GM19351 (cell line): ENCODE measurements at regions not wholly inside any gene's neighbourhood (a gene's known extent, or its start where the extent isn't known, plus 50 kb on each side); places are given as distances from the start of the nearest gene placed in this dataset.

Source experiments
- ATAC-seq: cut with Tn5 transposase; IDR thresholded peaks from one replicate; pipeline ENCODE4 v1.9.1; 2021; ENCODE audit warnings: mild to moderate bottlenecking, moderate library complexity; ENCODE audit not compliant: unreplicated experiment

DNA sequence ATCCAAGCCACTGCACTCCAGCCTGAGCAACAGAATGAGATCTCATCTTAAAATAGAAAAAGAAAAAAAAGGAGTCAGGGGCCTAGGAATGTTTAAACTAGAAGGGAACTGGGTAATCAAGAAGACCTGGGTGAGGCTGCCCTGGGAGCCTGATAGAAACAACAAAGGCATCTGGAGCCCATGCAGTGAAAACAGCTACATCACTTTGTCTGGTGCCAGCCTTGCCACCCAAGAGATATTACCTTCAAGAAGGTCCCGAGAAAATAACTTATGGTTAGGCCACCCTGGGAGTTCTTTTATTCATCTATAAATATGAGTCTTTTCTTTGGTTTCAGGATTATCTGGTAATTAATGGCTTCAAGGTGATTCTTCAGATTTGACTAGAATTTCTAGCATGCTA, 412.1 kb downstream of the METTL15 start:
- no peak for ATAC-seq

DNA sequence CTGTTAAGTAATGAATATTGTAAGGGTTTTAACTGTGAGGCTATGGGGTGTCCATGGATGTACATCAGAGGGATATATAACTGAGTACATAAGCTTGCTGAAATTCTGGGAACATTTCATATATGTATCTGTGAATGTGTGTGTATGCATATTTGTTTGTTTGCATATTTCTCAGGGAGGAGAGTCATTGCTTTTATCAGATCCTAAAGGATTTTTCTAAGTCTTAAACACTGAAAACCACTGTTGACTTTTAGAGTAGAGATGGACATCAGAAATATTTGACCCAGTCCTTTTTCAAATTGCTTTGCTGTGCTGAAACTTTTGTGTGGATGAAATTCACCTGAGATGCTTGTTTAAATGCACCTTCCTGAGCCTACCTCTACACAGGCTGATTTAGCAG, 410.6 kb downstream of the METTL15 start:
- no peak for ATAC-seq

DNA sequence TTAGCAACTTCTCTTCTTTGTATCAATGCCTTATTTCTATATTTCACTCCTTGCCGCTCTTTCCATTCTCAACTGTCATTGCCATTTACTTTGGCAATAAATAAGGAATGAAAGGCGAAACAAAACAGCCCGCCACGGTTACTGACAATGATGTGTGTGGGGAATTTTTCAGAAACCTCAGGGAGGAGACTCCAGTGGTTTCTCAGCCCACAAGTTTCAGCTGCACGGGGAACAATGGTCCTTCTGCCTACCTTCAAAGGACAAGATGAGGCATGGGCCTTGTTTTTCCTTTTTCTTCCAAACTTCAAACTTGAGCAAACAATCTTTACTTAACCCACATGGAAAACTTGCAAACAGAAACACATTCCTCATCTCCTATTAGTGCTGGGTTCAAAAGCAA, 409.4 kb downstream of the METTL15 start:
- ATAC-seq: no peak

DNA sequence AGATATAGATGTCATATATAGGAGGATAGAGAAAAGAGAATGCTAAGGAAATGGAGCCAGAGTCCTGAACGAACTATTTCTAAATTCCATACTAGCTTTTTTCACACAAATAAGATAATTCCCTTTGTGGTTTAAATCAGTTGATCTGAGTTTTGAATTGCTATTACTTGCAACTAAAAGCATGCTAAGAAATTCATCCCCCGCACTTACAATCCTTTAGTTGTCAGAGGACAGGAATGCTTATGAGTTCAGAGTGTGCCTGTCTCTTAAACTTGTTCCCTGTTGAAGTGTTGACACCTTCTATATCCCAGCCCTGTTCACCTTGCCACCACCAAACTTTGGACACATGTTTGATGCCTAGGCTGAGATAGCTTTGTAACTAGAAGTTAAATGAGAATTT, 406.2 kb downstream of the METTL15 start:
- ATAC-seq: no peak

DNA sequence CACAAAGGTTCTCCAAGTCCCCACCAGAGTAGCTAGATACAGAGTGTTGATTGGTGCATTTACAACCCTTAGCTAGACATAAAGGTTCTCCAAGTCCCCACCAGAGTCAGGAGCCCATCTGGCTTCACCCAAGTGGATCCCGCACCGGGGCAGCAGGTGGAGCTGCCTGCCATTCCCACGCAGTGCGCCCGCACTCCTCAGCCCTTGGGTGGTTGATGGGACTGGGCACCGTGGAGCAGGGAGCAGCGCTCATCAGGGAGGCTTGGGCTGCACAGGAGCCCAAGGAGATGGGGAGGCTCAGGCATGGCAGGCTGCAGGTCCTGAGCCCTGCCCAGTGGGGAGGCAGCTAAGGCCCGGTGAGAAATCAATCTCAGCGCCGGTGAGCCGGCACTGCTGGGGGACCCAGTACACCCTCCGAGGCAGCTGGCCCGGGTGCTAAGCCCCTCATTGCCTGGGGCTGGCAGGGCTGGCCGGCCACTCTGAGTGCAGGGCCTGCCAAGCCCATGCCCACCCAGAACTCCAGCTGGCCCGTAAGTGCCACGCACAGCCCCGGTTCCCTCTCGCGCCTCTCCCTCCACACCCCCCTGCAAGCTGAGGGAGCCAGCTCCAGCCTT, 404.1 kb downstream of the METTL15 start:
- ATAC-seq: no peak

GRCh38 chr11:28505232-28505631, 397.0 kb downstream of the METTL15 start:
- ATAC-seq: no peak

GRCh38 chr11:28504555-28505110, 396.4 kb downstream of the METTL15 start:
- no peak for ATAC-seq

GRCh38 chr11:28495333-28495732, 387.1 kb downstream of the METTL15 start:
- ATAC-seq: no peak

DNA sequence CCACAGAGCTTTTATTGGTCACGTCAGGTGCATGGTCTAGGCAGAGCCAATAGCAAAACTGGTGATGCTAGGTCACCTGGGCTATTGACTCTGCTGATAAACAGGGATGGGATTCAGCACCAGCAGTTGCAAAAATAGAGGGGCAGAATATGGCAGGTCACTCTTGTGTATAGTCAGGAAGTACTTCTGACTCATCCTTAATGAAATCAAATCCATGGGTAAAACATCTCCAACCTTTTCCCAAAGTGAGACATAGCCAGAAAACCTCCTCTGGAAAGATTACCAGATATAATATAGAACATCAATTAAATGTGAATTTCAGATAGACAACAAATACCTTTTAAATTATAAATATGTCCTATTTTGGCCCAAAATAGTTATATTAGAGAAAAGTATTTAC, 383.2 kb downstream of the METTL15 start:
- no peak for ATAC-seq

DNA sequence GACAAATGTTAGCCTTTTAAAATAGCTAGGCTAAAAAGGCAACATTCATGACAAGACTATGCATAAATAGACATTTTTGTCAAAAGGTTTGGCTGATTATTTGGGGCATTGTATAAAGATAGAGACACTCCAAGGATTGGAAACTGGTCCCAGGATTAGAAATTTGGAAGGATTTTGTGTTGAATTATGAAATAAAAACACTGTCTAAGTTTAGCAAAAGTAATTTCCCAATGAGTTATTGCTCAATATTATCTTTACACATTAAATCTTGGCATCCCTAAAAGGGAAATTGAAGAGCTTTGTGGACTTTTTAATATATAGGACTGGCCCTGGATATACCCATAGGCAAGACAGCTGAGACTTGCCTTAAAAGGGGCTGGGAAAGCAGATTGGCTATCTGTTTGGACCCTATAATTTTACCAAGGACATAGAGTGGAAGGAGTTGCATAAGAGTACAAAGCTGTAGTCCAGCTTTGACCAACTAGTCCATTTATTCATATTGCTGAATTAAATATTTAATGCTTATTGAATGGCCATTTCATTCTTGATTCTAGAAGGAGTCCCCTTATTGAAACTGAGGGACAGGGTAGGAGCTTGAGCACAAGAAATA, 382.7 kb downstream of the METTL15 start:
- no peak for ATAC-seq

DNA sequence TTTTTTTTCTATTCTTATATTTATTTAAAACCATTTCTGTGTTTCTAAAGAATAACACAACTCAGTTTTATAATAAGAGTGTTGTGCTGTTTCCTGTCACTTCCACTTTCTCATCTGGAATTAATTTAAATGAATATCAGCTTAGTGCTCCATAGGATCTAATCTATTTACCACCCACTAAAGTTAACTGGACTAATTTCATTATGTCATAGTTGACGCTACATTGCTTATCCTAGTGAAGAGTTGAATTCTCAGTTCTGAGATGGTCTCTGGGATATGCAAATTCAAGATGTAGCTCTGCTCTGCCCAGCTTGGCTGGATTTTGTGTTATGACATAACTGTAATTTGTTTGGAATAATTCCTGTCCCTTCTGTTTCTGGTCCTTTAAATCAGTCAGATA, 380.1 kb downstream of the METTL15 start:
- no peak for ATAC-seq

GRCh38 chr11:28483072-28483867, 375.1 kb downstream of the METTL15 start:
- no peak for ATAC-seq

- no peak for ATAC-seq
Observed at GRCh38 chr11:28482666-28483065, 374.5 kb downstream of the METTL15 start.

DNA sequence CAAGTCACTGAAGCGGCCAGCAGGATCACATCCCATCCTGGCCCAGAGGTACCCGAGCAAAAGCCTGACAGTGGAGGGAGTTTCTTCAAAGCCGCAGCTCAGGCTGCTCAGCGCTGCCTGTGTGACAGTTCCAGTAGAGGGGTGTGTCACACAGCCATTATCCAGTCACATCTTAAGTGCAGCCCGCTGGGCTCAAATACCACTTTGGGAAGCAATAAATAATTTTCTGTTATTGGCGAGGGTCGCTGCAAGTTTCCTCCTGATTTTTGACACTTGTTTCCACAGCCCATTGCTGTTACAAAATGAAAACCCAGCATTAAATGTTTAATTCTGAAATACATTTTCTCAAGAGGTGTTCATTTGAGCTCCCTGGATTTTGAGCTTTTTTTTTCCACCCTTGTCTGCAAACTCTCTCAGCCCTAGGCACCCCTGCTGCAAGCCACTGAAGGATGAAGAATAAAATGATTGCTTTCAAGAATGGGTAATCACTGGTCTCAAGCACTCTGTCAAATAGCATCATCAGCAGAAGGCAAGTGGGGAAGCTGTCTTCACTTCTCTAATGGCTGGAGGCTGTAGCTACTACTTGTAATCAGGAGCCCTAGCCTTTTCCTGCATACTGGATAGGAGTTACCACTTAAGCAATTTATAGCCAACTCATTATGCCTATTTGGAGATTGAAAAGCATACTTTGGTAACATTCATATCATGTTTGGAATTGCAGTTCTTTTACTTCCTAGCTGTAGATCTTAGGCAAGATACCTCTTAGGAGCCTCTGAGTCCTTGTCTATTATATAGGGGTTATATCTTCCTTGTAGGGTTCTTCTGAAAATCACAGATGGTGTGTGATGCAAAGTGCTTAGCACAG, 373.7 kb downstream of the METTL15 start:
- ATAC-seq: no peak

DNA sequence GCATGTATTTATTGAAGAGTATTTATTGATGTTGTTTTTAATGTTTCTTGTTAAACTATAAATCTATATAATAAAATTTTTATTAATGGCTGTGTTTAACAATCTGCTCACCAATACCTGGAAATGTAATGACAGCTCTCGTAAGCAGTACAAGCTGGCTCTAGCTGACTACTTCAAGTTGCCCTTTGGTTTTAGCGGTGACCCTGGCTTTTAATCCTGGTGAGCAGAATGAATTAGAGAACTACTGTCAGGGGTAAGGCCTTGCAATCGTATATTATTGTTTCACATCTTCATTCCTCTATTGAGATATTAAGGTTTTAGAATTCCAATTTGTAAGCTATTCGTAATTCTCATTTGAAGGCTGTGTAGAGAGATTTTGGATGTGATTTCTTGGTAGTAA, 372.2 kb downstream of the METTL15 start:
- no peak for ATAC-seq

GRCh38 chr11:28476864-28477263, 368.7 kb downstream of the METTL15 start:
- ATAC-seq: no peak

GRCh38 chr11:28476049-28476448, 367.9 kb downstream of the METTL15 start:
- ATAC-seq: no peak

DNA sequence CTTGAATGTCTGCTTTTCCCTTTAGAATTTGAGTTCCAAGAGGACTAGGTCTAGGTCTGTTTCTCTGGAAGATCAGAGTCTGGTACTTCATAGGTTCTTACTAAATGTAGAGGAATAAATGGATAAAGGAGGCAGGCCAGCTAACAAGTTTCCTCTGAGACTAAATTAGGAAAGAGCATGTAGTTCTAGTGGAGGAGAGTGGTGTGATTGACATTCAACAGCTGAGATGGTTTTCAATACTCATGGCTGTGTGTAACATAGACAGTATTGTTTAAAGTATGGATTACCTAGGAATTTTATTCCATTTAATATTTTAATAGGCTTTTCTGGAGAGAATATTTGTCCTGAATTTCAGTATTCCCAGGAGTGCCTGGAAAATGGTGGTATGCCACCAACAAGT, 364.7 kb downstream of the METTL15 start:
- ATAC-seq: no peak

DNA sequence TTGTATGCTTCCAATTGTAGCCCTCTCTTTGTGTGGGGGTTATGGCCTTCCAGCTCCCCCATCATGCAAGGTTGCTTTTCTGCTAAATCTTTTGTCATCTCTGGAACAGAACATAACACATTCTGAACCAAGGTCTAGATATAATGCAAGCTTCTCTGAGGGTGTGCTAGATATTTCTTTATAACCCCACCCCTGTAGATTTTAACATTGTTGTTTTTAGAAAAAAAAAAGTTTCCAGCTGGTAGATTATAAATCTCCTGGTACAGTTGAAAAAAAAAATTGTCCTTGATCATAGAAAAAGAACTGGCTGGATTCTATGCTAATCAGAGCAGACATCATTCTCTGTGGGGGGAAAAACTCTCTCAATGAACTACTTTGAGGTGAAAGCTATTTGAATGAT, 363.3 kb downstream of the METTL15 start:
- ATAC-seq: no peak

DNA sequence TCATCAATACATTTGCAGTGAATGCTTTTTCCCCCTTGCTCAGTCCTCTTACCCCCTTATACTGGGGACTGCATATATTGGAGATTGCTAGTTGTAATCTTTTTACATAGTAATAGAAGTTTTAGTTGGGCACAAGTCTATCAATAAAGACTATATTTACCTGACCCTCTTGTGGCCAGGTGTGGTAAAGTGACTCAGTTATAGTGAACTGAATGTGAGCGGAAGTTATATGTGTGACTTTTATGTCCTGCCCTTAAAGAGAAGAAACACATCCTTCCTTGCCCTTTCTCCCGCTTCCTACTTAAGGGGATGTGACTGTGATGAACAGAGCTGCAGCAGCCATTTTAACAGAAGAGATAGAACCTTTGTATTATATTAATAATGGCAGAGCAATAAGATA, 362.0 kb downstream of the METTL15 start:
- ATAC-seq: no peak

- ATAC-seq: no peak
Observed at GRCh38 chr11:28466506-28466905, 358.3 kb downstream of the METTL15 start.
